Prostate gland (tissue), 2 donors: ENCODE measurements at regions not wholly inside any gene's neighbourhood (a gene's known extent, or its start where the extent isn't known, plus 50 kb on each side); places are given as distances from the start of the nearest gene placed in this dataset.
"Not testable (repeated sequence)": the region's sequence is repeated elsewhere in the genome, so short reads cannot be mapped to it uniquely, and the experiment has no call there.

Experiments
- POLR2AphosphoS5 ChIP-seq: sonication (generic); formaldehyde crosslinking; IDR thresholded peaks from one replicate; pipeline ENCODE4 v1.6.1; 2017; ENCODE audit warnings: antibody characterized with exemption
- TF ChIP-seq, protein P1 (sequence below), 4 experiments: fragments of 200-600 bp in 2 of 4; fragments of 450-650 bp in 2 of 4; sonication (generic) in 2 of 4; IDR thresholded peaks; 1 replicate in 3 of 4; 2 replicates in 1 of 4; pipeline ENCODE4 v1.5.1; 2016 to 2019; ENCODE audit warnings: antibody characterized with exemption in 4 of 4, mild to moderate bottlenecking in 2 of 4, moderate library complexity in 2 of 4

GRCh38 chr17:77843255-77843895 is 115.1 kb upstream of the TNRC6C start:
- TF ChIP-seq, protein P1, sequence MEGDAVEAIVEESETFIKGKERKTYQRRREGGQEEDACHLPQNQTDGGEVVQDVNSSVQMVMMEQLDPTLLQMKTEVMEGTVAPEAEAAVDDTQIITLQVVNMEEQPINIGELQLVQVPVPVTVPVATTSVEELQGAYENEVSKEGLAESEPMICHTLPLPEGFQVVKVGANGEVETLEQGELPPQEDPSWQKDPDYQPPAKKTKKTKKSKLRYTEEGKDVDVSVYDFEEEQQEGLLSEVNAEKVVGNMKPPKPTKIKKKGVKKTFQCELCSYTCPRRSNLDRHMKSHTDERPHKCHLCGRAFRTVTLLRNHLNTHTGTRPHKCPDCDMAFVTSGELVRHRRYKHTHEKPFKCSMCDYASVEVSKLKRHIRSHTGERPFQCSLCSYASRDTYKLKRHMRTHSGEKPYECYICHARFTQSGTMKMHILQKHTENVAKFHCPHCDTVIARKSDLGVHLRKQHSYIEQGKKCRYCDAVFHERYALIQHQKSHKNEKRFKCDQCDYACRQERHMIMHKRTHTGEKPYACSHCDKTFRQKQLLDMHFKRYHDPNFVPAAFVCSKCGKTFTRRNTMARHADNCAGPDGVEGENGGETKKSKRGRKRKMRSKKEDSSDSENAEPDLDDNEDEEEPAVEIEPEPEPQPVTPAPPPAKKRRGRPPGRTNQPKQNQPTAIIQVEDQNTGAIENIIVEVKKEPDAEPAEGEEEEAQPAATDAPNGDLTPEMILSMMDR (IDR thresholded peaks at IDR 0.05): not testable (repeated sequence)
- not testable (repeated sequence) for TF ChIP-seq POLR2AphosphoS5
